H9 (cell line): ENCODE measurements at regions not wholly inside any gene's neighbourhood (a gene's known extent, or its start where the extent isn't known, plus 50 kb on each side); places are given as distances from the start of the nearest gene placed in this dataset.

Experiments
- DNase-seq: peaks from one replicate; pipeline ENCODE4 v3.0.0-alpha.2; 2017
- H2AFZ ChIP-seq: one replicate; pipeline ENCODE4 v1.6.1; 2013; ENCODE audit warnings: mild to moderate bottlenecking, low read length, control low read depth, moderate library complexity
- H2AK5ac ChIP-seq: 2 replicates; pipeline ENCODE4 v1.6.1; 2013; ENCODE audit warnings: low read length, control low read depth, mixed read lengths; ENCODE audit not compliant: insufficient read length
- H2BK120ac ChIP-seq: one replicate; pipeline ENCODE4 v1.6.1; 2013; ENCODE audit warnings: low read depth, mild to moderate bottlenecking, low read length, control low read depth, inconsistent platforms; ENCODE audit not compliant: poor library complexity, severe bottlenecking
- H2BK12ac ChIP-seq: 2 replicates; pipeline ENCODE4 v1.6.1; 2013; ENCODE audit warnings: low read length, control low read depth, mixed read lengths, low read depth; ENCODE audit not compliant: insufficient read length
- H2BK15ac ChIP-seq: 2 replicates; pipeline ENCODE4 v1.6.1; 2013; ENCODE audit warnings: low read depth, low read length, control low read depth
- H2BK20ac ChIP-seq: one replicate; pipeline ENCODE4 v1.6.1; 2013; ENCODE audit warnings: low read depth, mild to moderate bottlenecking, low read length, control low read depth, inconsistent platforms; ENCODE audit not compliant: poor library complexity, severe bottlenecking
- H2BK5ac ChIP-seq: 2 replicates; pipeline ENCODE4 v1.6.1; 2013; ENCODE audit warnings: low read length, control low read depth, mixed read lengths; ENCODE audit not compliant: insufficient read length
- H3K14ac ChIP-seq: 2 replicates; pipeline ENCODE4 v1.6.1; 2013; ENCODE audit warnings: low read length, control low read depth; ENCODE audit not compliant: insufficient read depth
- H3K18ac ChIP-seq: 2 replicates; pipeline ENCODE4 v1.6.1; 2013; ENCODE audit warnings: low read depth, mild to moderate bottlenecking, mixed read lengths, low read length, control low read depth; ENCODE audit not compliant: insufficient read length
- H3K23ac ChIP-seq: 2 replicates; pipeline ENCODE4 v1.6.1; 2013; ENCODE audit warnings: low read length, control low read depth, mixed read lengths, low read depth; ENCODE audit not compliant: insufficient read length
- H3K23me2 ChIP-seq: 2 replicates; pipeline ENCODE4 v1.6.1; 2013; ENCODE audit warnings: low read depth, mild to moderate bottlenecking, mixed read lengths, low read length, control low read depth; ENCODE audit not compliant: insufficient read length, poor library complexity, severe bottlenecking
- H3K27ac ChIP-seq: 2 replicates; pipeline ENCODE4 v1.5.1; 2013; ENCODE audit warnings: low read length, control low read depth, mixed read lengths, low read depth; ENCODE audit not compliant: insufficient read length
- H3K27me3 ChIP-seq: 2 replicates; pipeline ENCODE4 v1.6.1; 2013; ENCODE audit warnings: low read length, control low read depth, inconsistent platforms; ENCODE audit not compliant: insufficient read depth
- H3K4ac ChIP-seq: 2 replicates; pipeline ENCODE4 v1.6.1; 2013; ENCODE audit warnings: low read depth, mild to moderate bottlenecking, control low read depth, inconsistent platforms, low read length, moderate library complexity
- H3K4me1 ChIP-seq: 2 replicates; pipeline ENCODE4 v1.6.1; 2013; ENCODE audit warnings: low read length, control low read depth, inconsistent platforms; ENCODE audit not compliant: insufficient read depth
- H3K4me2 ChIP-seq: 2 replicates; pipeline ENCODE4 v1.6.1; 2013; ENCODE audit warnings: low read length, control low read depth, mixed read lengths; ENCODE audit not compliant: insufficient read length, insufficient read depth
- H3K56ac ChIP-seq: 2 replicates; pipeline ENCODE4 v1.6.1; 2013; ENCODE audit warnings: low read depth, mild to moderate bottlenecking, mixed read lengths, low read length, control low read depth; ENCODE audit not compliant: insufficient read length
- H3K79me1 ChIP-seq: 2 replicates; pipeline ENCODE4 v1.6.1; 2013; ENCODE audit warnings: low read depth, mild to moderate bottlenecking, moderate library complexity, low read length, control low read depth, inconsistent platforms; ENCODE audit not compliant: insufficient read depth, poor library complexity, severe bottlenecking
- H3K79me2 ChIP-seq: 2 replicates; pipeline ENCODE4 v1.6.1; 2013; ENCODE audit warnings: low read length, control low read depth, inconsistent platforms; ENCODE audit not compliant: insufficient read depth
- H3K9ac ChIP-seq: 2 replicates; pipeline ENCODE4 v1.6.1; 2013; ENCODE audit warnings: low read length, control low read depth, mixed read lengths; ENCODE audit not compliant: insufficient read length; ENCODE audit errors: extremely low read depth
- H3K9me3 ChIP-seq: one replicate; pipeline ENCODE4 v1.6.1; 2013; ENCODE audit warnings: low read depth, low read length, inconsistent platforms; ENCODE audit not compliant: control insufficient read depth
- H3T11ph ChIP-seq: one replicate; pipeline ENCODE4 v1.6.1; 2013; ENCODE audit warnings: mild to moderate bottlenecking, low read length, control low read depth, inconsistent platforms
- H4K20me1 ChIP-seq: one replicate; pipeline ENCODE4 v1.6.1; 2013; ENCODE audit not compliant: control insufficient read depth, insufficient read length, insufficient read depth
- H4K5ac ChIP-seq: 2 replicates; pipeline ENCODE4 v1.6.1; 2013; ENCODE audit warnings: low read depth, mild to moderate bottlenecking, mixed read lengths, low read length, control low read depth; ENCODE audit not compliant: insufficient read length
- H4K8ac ChIP-seq: replicated peaks from 2 replicates; pipeline ENCODE4 v1.6.1; 2013; ENCODE audit warnings: low read length, control low read depth, mixed read lengths, low read depth; ENCODE audit not compliant: insufficient read length
- H4K91ac ChIP-seq: 2 replicates; pipeline ENCODE4 v1.6.1; 2013; ENCODE audit warnings: low read depth, mild to moderate bottlenecking, moderate library complexity, mixed read lengths, low read length, control low read depth; ENCODE audit not compliant: insufficient read length
- H3K27ac Mint-ChIP-seq, 3 experiments: 2 replicates in 2 of 3; 3 replicates in 1 of 3; pipeline ENCODE4 v1.8.0; 2020 to 2021; ENCODE audit warnings: mixed read lengths in 3 of 3, mild to moderate bottlenecking in 1 of 3, moderate library complexity in 1 of 3
- H3K27me3 Mint-ChIP-seq: 2 replicates; pipeline ENCODE4 v1.8.0; 2021; ENCODE audit warnings: low read depth, mild to moderate bottlenecking, moderate library complexity, mixed read lengths
- H3K36me3 Mint-ChIP-seq, 3 experiments: 2 replicates in 2 of 3; 3 replicates in 1 of 3; pipeline ENCODE4 v1.8.0; 2020 to 2021; ENCODE audit warnings: low read depth in 3 of 3, mixed read lengths in 3 of 3; ENCODE audit not compliant: insufficient read depth in 1 of 3
- H3K4me1 Mint-ChIP-seq, 2 experiments: 2 replicates each; pipeline ENCODE4 v1.8.0; 2020; ENCODE audit warnings: mixed read lengths in 2 of 2
- H3K4me3 Mint-ChIP-seq, 2 experiments: 2 replicates in 1 of 2; 3 replicates in 1 of 2; pipeline ENCODE4 v1.8.0; 2020 to 2021; ENCODE audit warnings: mild to moderate bottlenecking in 2 of 2, mixed read lengths in 2 of 2, moderate library complexity in 1 of 2
- H3K9me3 Mint-ChIP-seq, 2 experiments: 2 replicates in 1 of 2; 3 replicates in 1 of 2; pipeline ENCODE4 v1.8.0; 2020; ENCODE audit warnings: mild to moderate bottlenecking in 2 of 2, mixed read lengths in 2 of 2, moderate library complexity in 1 of 2
- WGBS: extraction: QIAGEN DNeasy Blood & Tissue Kit; methylation state at CpG from one replicate; pipeline ENCODE4 v1.1.7; 2013; ENCODE audit warnings: missing lambda C conversion rate, low lambda C conversion rate, mixed read lengths; ENCODE audit not compliant: insufficient read length; ENCODE audit errors: extremely low coverage; 5-methylcytosine and 5-hydroxymethylcytosine counted together
- TF ChIP-seq, protein P1 (sequence below): fragments of 200-600 bp; sonication (generic); conservative IDR thresholded peaks from 3 replicates; pipeline ENCODE4 v1.8.0; 2021; ENCODE audit warnings: antibody characterized with exemption, mild to moderate bottlenecking

DNA sequence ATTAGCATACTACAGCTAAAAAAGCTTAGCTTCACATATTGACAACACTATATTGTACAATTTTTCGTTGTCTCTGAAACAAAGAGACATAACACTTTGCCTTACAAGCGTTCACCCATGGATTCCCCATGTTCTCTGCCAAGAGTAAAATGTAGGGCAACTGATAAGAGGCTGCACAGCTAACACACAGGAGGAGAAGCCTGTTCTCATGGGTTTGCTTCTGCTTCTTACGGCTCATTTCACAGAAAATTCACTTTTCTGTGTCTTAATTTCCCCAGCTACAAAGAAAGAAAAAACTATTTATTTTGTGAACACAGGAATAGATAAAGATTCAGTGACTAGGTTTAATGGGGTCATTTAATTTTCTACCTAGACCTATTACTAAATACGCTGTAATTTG lies 182.8 kb upstream of the DLGAP1 start:
- no peak overlapping the region for H3K4me2 ChIP-seq
- TF ChIP-seq, protein P1, sequence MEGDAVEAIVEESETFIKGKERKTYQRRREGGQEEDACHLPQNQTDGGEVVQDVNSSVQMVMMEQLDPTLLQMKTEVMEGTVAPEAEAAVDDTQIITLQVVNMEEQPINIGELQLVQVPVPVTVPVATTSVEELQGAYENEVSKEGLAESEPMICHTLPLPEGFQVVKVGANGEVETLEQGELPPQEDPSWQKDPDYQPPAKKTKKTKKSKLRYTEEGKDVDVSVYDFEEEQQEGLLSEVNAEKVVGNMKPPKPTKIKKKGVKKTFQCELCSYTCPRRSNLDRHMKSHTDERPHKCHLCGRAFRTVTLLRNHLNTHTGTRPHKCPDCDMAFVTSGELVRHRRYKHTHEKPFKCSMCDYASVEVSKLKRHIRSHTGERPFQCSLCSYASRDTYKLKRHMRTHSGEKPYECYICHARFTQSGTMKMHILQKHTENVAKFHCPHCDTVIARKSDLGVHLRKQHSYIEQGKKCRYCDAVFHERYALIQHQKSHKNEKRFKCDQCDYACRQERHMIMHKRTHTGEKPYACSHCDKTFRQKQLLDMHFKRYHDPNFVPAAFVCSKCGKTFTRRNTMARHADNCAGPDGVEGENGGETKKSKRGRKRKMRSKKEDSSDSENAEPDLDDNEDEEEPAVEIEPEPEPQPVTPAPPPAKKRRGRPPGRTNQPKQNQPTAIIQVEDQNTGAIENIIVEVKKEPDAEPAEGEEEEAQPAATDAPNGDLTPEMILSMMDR: no peak
- H3K56ac ChIP-seq: no peak overlapping the region
- no peak overlapping the region for H4K91ac ChIP-seq
- H2BK15ac ChIP-seq: no peak overlapping the region
- Mint-ChIP-seq H3K27ac (no peak overlapping the region), H3K27me3 (no peaks in the 10 kb centered on the region; the same call in 1 of the 2 replicates), H3K9me3 (no peaks in the 10 kb centered on the region), H3K4me3 (no peak overlapping the region), H3K4me1 (peaks cover 7% of the 10 kb centered on the region in 2 experiments), H3K36me3 (no peaks in the 10 kb centered on the region)
- H2BK120ac ChIP-seq: no peak overlapping the region
- no peak overlapping the region for H2AK5ac ChIP-seq
- no peak overlapping the region for H3K14ac ChIP-seq
- no peak for DNase-seq
- no peak overlapping the region for H4K5ac ChIP-seq
- H3K79me2 ChIP-seq: no peaks in the 10 kb centered on the region
- H3K9me3 ChIP-seq: no peaks in the 10 kb centered on the region
- H3K18ac ChIP-seq: no peak overlapping the region
- no peaks in the 10 kb centered on the region for H3K4me1 ChIP-seq
- no peaks in the 10 kb centered on the region for H3K23me2 ChIP-seq
- no CpG with 5 or more reads among the region's 4 CpGs for WGBS
- H4K8ac ChIP-seq: no peak overlapping the region
- no peak overlapping the region for H3K27ac ChIP-seq
- no peak overlapping the region for H2BK12ac ChIP-seq
- H3K23ac ChIP-seq: no peak overlapping the region
- no peaks in the 10 kb centered on the region for H4K20me1 ChIP-seq
- H3K9ac ChIP-seq: no peak overlapping the region
- no peak overlapping the region for H2BK20ac ChIP-seq
- H2AFZ ChIP-seq: no peak overlapping the region
- H2BK5ac ChIP-seq: no peak overlapping the region
- no peaks in the 10 kb centered on the region for H3K27me3 ChIP-seq
- no peaks in the 10 kb centered on the region for H3K79me1 ChIP-seq
- H3K4ac ChIP-seq: no peak overlapping the region
- H3T11ph ChIP-seq: no peak overlapping the region
